Calu3 (cell line): ENCODE measurements at regions not wholly inside any gene's neighbourhood (a gene's known extent, or its start where the extent isn't known, plus 50 kb on each side); places are given as distances from the start of the nearest gene placed in this dataset.

ENCODE experiments used
- BruUV-seq: library from RNA; stranded (reverse); fragments of 400-500 nt; replicated peaks from 2 replicates; lab custom pipeline; 2021; lab: Mats Ljungman, UMichigan
- CTCF ChIA-PET: fragments of 300-600 bp; sonication (Branson Sonifier 250); formaldehyde crosslinking; loops from one replicate; lab custom pipeline; 2022; ENCODE audit warnings: antibody characterized with exemption; lab: Charles Lee
- DNase-seq: peaks from one replicate; pipeline ENCODE4 v3.0.0; 2022
- H3K27ac Mint-ChIP-seq: one replicate; pipeline ENCODE4 v1.8.0; 2022; ENCODE audit warnings: mixed read lengths; ENCODE audit not compliant: unreplicated experiment
- H3K27me3 Mint-ChIP-seq: one replicate; pipeline ENCODE4 v1.8.0; 2022; ENCODE audit warnings: mixed read lengths; ENCODE audit not compliant: unreplicated experiment
- H3K36me3 Mint-ChIP-seq: one replicate; pipeline ENCODE4 v1.8.0; 2022; ENCODE audit warnings: mild to moderate bottlenecking, moderate library complexity, mixed read lengths; ENCODE audit not compliant: insufficient read depth, unreplicated experiment
- H3K4me1 Mint-ChIP-seq: one replicate; pipeline ENCODE4 v1.8.0; 2022; ENCODE audit warnings: mild to moderate bottlenecking, low read depth, mixed read lengths; ENCODE audit not compliant: unreplicated experiment
- H3K4me3 Mint-ChIP-seq: one replicate; pipeline ENCODE4 v1.8.0; 2022; ENCODE audit warnings: mild to moderate bottlenecking, low read depth, moderate library complexity, mixed read lengths; ENCODE audit not compliant: unreplicated experiment
- H3K9me3 Mint-ChIP-seq: one replicate; pipeline ENCODE4 v1.8.0; 2022; ENCODE audit warnings: low read depth, mixed read lengths; ENCODE audit not compliant: unreplicated experiment
- intact Hi-C: fragments of 100-400 bp; cut with micrococcal nuclease; formaldehyde crosslinking; loops from one replicate; pipeline ENCODE4 v1.10.0; 2022; ENCODE audit not compliant: unreplicated experiment
- TF ChIP-seq, protein P1 (sequence below): fragments of 200-600 bp; IDR thresholded peaks from one replicate; pipeline ENCODE4 v1.8.0; 2022; ENCODE audit warnings: antibody characterized with exemption; ENCODE audit not compliant: unreplicated experiment

DNA sequence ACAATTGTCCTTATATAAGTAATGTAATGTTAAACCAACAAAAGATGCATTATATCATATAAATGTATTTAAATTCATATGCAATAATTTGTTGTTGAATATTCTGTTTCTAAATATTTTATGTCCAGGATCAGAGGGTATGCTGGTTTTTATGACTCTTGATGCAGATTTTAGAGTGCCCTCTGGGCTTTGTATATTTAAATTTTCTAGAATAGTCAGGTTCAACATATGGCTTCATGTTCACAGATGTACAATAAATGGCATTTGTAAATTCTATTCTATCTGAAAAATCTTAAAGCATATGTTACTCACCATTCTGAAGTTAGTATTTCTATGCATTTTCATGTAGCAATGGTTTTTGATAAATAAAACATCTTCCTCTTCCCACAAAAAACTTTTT is 1555.4 kb downstream of the PCDH18 start:
- Mint-ChIP-seq H3K36me3 (no peaks in the 10 kb centered on the region), H3K4me3 (no peak overlapping the region), H3K9me3 (no peaks in the 10 kb centered on the region), H3K27ac (no peak overlapping the region), H3K27me3 (no peaks in the 10 kb centered on the region), H3K4me1 (no peaks in the 10 kb centered on the region)
- CTCF ChIA-PET: no interaction called here
- no TSS peak for BruUV-seq
- intact Hi-C loops: no loop called here
- TF ChIP-seq, protein P1, sequence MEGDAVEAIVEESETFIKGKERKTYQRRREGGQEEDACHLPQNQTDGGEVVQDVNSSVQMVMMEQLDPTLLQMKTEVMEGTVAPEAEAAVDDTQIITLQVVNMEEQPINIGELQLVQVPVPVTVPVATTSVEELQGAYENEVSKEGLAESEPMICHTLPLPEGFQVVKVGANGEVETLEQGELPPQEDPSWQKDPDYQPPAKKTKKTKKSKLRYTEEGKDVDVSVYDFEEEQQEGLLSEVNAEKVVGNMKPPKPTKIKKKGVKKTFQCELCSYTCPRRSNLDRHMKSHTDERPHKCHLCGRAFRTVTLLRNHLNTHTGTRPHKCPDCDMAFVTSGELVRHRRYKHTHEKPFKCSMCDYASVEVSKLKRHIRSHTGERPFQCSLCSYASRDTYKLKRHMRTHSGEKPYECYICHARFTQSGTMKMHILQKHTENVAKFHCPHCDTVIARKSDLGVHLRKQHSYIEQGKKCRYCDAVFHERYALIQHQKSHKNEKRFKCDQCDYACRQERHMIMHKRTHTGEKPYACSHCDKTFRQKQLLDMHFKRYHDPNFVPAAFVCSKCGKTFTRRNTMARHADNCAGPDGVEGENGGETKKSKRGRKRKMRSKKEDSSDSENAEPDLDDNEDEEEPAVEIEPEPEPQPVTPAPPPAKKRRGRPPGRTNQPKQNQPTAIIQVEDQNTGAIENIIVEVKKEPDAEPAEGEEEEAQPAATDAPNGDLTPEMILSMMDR: no peak
- DNase-seq: no peak

- H3K27me3 Mint-ChIP-seq: no peaks in the 10 kb centered on the region
- intact Hi-C loops: no loop called here
- no peak for DNase-seq
- no peak overlapping the region for H3K4me3 Mint-ChIP-seq
- H3K4me1 Mint-ChIP-seq: no peaks in the 10 kb centered on the region
- BruUV-seq: no TSS peak
- TF ChIP-seq, protein P1: no peak
- H3K27ac Mint-ChIP-seq: no peak overlapping the region
- H3K9me3 Mint-ChIP-seq: no peaks in the 10 kb centered on the region
- H3K36me3 Mint-ChIP-seq: no peaks in the 10 kb centered on the region
- CTCF ChIA-PET: no interaction called here
These were observed 1565.4 kb downstream of the PCDH18 start for GRCh38 chr4:135966936-135967335.

DNA sequence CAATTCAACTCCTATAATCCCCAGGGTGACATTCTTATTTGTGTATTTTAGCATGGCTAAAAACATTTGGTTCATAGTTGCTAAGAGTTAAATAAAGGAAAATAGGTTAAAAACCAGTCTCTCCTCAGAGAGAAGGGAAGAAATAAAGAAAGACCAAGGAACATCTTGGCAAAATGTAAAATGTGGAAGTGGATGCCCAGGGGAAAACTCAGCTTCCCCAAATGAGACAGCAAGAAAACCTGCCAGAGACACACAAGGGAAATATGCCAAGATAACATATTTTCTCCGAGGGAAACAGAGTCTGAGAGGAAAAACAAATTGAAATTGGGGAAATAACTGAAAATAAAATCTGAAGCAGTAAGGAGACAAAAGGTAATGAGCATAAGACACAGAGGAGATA is 1569.3 kb downstream of the PCDH18 start:
- no peak for DNase-seq
- Mint-ChIP-seq H3K27ac (no peak overlapping the region), H3K9me3 (no peaks in the 10 kb centered on the region), H3K36me3 (no peaks in the 10 kb centered on the region), H3K4me3 (no peak overlapping the region), H3K27me3 (no peaks in the 10 kb centered on the region), H3K4me1 (no peaks in the 10 kb centered on the region)
- TF ChIP-seq, protein P1: no peak
- CTCF ChIA-PET: no interaction called here
- intact Hi-C loops: no loop called here
- BruUV-seq: no TSS peak

DNA sequence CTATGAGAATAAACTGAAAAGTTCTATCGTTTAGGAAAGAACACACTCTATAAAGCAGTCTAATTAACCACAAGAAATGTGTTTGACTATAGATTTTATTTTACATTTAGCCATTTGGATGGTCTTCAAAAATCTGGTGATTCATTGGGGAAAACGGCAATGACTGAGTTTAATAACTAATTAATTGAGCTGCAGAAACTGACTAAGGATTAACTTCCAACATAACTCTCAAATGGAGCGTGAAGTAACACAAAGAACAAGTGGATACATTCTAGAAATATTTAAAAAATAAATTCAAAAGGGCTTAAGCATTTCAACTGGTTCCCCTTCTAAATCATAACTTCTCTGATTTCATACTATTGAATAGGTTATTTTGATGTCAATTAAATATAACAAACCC is 1582.4 kb downstream of the PCDH18 start:
- TF ChIP-seq, protein P1: no peak
- Mint-ChIP-seq H3K4me3 (no peak overlapping the region), H3K27ac (no peak overlapping the region), H3K27me3 (no peaks in the 10 kb centered on the region), H3K4me1 (no peaks in the 10 kb centered on the region), H3K36me3 (no peaks in the 10 kb centered on the region), H3K9me3 (no peaks in the 10 kb centered on the region)
- no TSS peak for BruUV-seq
- intact Hi-C loops: no loop called here
- DNase-seq: no peak
- CTCF ChIA-PET: no interaction called here
